Stimulated activated CD8-positive, alpha-beta memory T cell treated with anti-CD3 and anti-CD28 coated beads, Interleukin-12 subunit alpha, Interleukin-12 subunit beta, amount 100 ng/mL, for 1 hour (primary cell): ENCODE measurements at regions not wholly inside any gene's neighbourhood (a gene's known extent, or its start where the extent isn't known, plus 50 kb on each side); places are given as distances from the start of the nearest gene placed in this dataset.
"Not testable (repeated sequence)": the region's sequence is repeated elsewhere in the genome, so short reads cannot be mapped to it uniquely, and the experiment has no call there.

Source experiments
- DNase-seq: peaks from one replicate; pipeline ENCODE4 v3.0.0-alpha.2; 2020; ENCODE audit warnings: low read depth

DNA sequence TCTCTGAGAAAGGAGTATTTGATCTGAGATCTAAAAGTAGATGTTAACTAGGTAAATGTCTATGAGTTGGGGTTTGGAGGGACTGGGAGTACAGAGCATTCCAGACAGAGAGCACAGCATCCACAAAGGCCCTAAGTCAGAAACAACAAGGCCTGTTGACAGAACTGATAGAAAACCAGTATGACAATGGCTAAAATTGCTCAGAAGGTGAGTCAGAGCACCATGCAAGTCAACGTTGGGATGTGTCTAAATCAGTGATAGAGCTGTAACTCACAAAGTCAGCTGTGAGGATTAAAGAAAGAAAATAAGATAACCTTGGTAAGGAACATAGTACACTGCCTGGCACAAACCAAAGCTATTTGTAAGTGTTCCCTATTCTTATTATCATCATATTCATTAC lies 124.0 kb downstream of the CETN3 start:
- DNase-seq, result no peak

- DNase-seq, result no peak
These were observed 125.2 kb downstream of the CETN3 start for GRCh38 chr5:90284375-90284774.

GRCh38 chr5:90279091-90279490 lies 130.5 kb downstream of the CETN3 start:
- no peak for DNase-seq

- DNase-seq, result no peak
These were observed 135.3 kb downstream of the CETN3 start for GRCh38 chr5:90274216-90274615.

GRCh38 chr5:90267646-90268045 lies 141.9 kb downstream of the CETN3 start:
- DNase-seq, result no peak

- DNase-seq, result no peak
These were observed 144.1 kb downstream of the CETN3 start for GRCh38 chr5:90265545-90265857.

- DNase-seq, result peak; percentile 18
These were observed 144.6 kb downstream of the CETN3 start for GRCh38 chr5:90264689-90265544.

DNA sequence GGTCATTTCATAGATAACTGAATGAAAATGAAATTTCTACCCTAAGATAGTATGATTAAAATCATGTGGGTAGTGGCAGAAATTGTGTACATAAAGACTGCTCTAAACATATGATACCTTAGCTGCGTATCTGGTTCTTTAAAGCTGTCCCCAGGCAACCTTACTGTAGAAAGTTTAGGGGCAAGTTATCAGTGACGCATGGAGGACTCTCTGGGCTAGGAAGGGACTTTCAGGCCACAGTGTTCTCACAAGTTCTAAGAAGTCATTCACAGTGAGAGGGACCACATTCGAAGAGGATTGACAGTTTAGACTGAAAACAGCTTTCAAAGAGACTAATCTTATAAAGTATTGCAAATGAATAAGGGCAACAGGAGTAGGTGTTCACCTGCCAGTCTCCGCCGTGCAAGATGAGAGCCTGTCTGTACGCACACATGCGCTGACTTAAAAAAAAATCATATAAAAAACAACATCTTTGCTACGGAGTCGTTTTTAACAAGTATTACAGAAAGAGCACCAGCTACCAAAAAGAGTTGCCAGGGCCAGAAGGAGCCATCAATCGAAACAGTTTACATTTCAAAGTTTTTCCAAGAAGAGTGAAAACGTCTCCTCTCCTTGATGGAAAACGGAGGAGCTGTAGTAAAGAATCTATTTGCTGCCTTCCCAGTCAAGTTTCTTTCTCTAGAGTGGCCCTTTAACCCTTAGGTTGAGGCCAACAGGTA lies 146.3 kb downstream of the CETN3 start:
- no peak for DNase-seq

- DNase-seq, result no peak
These were observed 158.1 kb downstream of the CETN3 start for GRCh38 chr5:90251447-90251846.

GRCh38 chr5:90248640-90249039 lies 160.9 kb downstream of the CETN3 start:
- DNase-seq, result no peak

DNA sequence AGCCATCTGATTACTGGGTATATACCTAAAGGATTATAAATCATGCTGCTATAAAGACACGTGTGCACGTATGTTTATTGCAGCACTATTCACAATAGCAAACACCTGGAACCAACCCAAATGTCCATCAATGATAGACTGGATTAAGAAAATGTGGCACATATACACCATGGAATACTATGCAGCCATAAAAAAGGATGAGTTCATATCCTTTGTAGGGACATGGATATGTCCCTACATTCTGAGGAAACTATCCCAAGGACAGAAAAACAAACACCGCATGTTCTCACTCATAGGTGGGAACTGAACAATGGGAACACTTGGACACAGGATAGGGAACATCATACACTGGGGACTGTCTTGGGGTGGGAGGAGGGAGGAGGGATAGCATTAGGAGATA lies 165.7 kb downstream of the CETN3 start:
- not testable (repeated sequence) for DNase-seq

- no peak for DNase-seq
These were observed 176.1 kb downstream of the CETN3 start for GRCh38 chr5:90233476-90233875.

DNA sequence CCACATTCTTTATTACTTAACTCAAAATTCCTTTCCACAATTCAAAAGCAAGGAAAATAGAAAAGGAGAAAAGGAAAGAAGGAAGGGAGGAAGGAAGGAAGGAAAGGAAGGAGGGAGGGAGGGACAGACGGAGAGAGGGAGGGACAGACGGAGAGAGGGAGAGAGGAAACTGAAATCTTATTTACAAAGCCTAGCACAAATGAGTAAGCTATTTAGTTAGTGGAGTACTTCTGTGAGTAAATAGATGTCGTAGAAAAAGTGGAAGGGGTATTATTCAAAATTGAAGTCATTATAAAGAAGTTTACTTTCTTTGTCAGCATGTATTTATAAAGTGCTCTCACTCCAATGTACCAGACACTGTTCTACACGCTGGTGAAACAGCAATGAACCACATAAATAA lies 177.9 kb downstream of the CETN3 start:
- no peak for DNase-seq

DNA sequence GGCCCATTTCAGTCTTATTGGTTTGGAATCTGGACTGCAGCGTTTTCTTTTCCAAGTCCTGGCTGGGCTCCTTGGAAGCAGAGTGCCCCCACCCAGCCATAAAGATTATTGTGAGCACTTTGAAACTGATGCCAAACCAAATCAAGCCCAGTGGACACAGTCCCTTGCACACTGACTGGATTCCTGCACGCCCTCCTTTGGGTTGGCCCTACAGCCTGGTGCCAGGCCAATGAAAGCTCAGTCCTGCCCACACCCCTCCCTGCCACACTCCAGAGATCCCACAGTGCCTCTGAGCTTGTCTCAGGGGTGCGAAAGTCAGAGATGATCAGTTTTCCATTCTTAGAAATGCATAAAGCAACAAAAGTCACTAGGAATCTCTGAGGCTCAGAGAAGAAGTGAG lies 181.9 kb downstream of the CETN3 start:
- DNase-seq, result no peak

- DNase-seq, result no peak
These were observed 183.0 kb downstream of the CETN3 start for GRCh38 chr5:90226433-90227099.

GRCh38 chr5:90224342-90224741 lies 185.2 kb downstream of the CETN3 start:
- no peak for DNase-seq

- DNase-seq, result no peak
These were observed 185.8 kb downstream of the CETN3 start for GRCh38 chr5:90223756-90224155.

- no peak for DNase-seq
These were observed 187.6 kb downstream of the CETN3 start for GRCh38 chr5:90221951-90222350.

- DNase-seq, result no peak
These were observed 189.0 kb downstream of the CETN3 start for GRCh38 chr5:90220554-90220953.

DNA sequence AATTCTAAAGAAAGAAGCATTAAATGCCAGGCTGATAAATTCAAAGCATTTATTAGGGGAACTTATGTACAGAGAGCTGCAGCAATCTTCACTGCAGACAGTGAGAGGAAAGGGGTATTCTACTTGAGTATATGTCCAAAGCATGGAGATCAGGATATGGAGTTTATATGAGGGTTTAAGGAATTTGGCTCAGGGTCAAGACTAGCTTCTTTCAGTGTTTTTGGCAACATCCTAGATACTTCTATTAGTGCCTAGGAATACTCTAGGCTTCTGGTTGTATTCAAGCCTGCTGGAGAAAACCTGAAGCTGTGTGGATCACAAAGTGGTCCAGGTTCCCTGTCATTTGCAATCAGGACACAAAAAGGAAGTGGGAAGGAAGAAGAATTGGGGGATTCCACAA lies 194.6 kb downstream of the CETN3 start:
- DNase-seq, result no peak

DNA sequence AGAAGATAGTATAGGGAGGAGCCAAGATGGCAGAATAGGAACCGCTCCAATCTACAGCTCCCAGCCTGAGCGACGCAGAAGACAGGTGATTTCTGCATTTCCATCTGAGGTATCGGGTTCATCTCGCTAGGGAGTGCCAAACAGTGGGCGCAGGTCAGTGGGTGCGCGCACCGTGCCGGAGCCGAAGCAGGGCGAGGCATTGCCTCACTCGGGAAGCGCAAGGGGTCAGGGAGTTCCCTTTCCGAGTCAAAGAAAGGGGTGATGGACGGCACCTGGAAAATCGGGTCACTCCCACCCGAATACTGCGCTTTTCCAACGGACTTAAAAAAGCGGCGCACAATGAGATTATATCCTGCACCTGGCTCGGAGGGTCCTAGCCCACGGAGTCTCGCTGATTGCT lies 201.2 kb downstream of the CETN3 start:
- not testable (repeated sequence) for DNase-seq

DNA sequence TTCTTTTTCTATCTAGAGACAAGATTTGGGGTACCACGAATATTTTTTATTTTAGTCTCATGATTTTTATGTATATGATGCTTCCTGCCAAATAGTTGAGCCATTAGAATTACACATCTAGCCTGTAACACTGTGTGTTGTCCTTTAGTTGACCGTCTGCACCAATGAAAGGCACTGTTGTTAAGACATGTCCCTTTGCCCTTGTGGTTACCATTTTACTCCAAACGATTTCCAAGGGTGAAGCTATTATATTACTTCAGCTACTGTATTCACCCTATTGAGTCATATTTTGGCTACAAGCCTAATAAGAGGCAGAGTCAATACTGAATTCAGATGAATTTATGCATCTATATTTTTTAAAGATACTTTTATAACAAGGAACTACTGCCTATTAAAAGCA lies 207.6 kb downstream of the CETN3 start:
- DNase-seq, result no peak

- no peak for DNase-seq
These were observed 216.3 kb downstream of the CETN3 start for GRCh38 chr5:90193185-90193822.
